HepG2 (cell line): ENCODE measurements at regions not wholly inside any gene's neighbourhood (a gene's known extent, or its start where the extent isn't known, plus 50 kb on each side); places are given as distances from the start of the nearest gene placed in this dataset.

ENCODE experiments used
- ATAC-seq: fragments of 200-7000 bp; cut with Tn5 transposase; 3 replicates; pipeline ENCODE4 v1.9.1; 2020; ENCODE audit warnings: mild to moderate bottlenecking, moderate library complexity
- BruUV-seq: library from RNA; stranded (reverse); fragments of 400-500 nt; replicated peaks from 2 replicates; lab custom pipeline; 2021; lab: Mats Ljungman, UMichigan
- CTCF ChIA-PET: fragments of 300-600 bp; formaldehyde crosslinking; extraction: SDS; loops from one replicate; lab custom pipeline; 2021; ENCODE audit warnings: low total read pairs, inconsistent platforms, low intra/inter-chr PET ratio; lab: Yijun Ruan, JAX
- POLR2A ChIA-PET: fragments of 350-600 bp; sonication (Branson Sonifier 250); formaldehyde crosslinking; loops from one replicate; lab custom pipeline; 2020; ENCODE audit warnings: antibody characterized with exemption, inconsistent platforms; lab: Yijun Ruan, JAX
- DNase-seq: peaks from one replicate; pipeline ENCODE4 v3.0.0-alpha.2; 2015; ENCODE audit warnings: low spot score
- FAIRE-seq: peaks from 3 replicates; lab custom pipeline; 2011; peaks lifted over from hg19 to GRCh38; lab: Jason Lieb, UNC
- H2AFZ ChIP-seq: one replicate; pipeline ENCODE4 v1.6.1; 2011; ENCODE audit warnings: low read length, inconsistent platforms
- H3K27ac ChIP-seq: fragments of 300-600 bp; 3 replicates; pipeline ENCODE4 v1.8.0; 2011; ENCODE audit warnings: mixed run types, mild to moderate bottlenecking, mixed read lengths, low read length, inconsistent platforms; ENCODE audit not compliant: insufficient read depth; ENCODE audit errors: extremely low read length
- H3K27me3 ChIP-seq, 2 experiments: fragments of 200-600 bp in 1 of 2; 2 replicates in 1 of 2; 3 replicates in 1 of 2; pipeline versions ENCODE4 v1.6.0 to v1.8.0; 2011; ENCODE audit warnings: low read length in 2 of 2, mild to moderate bottlenecking in 2 of 2, moderate library complexity in 2 of 2, inconsistent platforms in 1 of 2; ENCODE audit not compliant: insufficient read depth in 2 of 2, control insufficient read depth in 1 of 2
- H3K36me3 ChIP-seq, 2 experiments: fragments of 200-600 bp in 1 of 2; replicated peaks in 1 of 2; 2 replicates in 1 of 2; 3 replicates in 1 of 2; pipeline versions ENCODE4 v1.5.1 to v1.8.0; 2011; ENCODE audit warnings: low read length in 2 of 2, inconsistent platforms in 1 of 2; ENCODE audit not compliant: insufficient read depth in 2 of 2, control insufficient read depth in 1 of 2
- H3K4me1 ChIP-seq: 2 replicates; pipeline ENCODE4 v1.5.1; 2012; ENCODE audit warnings: low read length, inconsistent platforms; ENCODE audit not compliant: insufficient read depth
- H3K4me2 ChIP-seq: 2 replicates; pipeline ENCODE4 v1.6.0; 2011; ENCODE audit warnings: low read depth, low read length, inconsistent platforms
- H3K4me3 ChIP-seq, 3 experiments: fragments of 200-600 bp in 1 of 3; sonication (generic), shearing (Covaris generic) in 1 of 3; replicated peaks in 1 of 3; 2 replicates each; pipeline ENCODE4 v1.5.1; 2011 to 2016; ENCODE audit warnings: low read length in 3 of 3, inconsistent platforms in 2 of 3, low read depth in 2 of 3, mild to moderate bottlenecking in 2 of 3, control low read depth in 1 of 3, mixed read lengths in 1 of 3; ENCODE audit not compliant: insufficient read depth in 1 of 3
- H3K79me2 ChIP-seq: one replicate; pipeline ENCODE4 v1.6.1; 2011; ENCODE audit warnings: low read length, inconsistent platforms; ENCODE audit not compliant: insufficient read depth
- H3K9ac ChIP-seq: 2 replicates; pipeline ENCODE4 v1.6.0; 2011; ENCODE audit warnings: mild to moderate bottlenecking, low read depth, low read length, inconsistent platforms; ENCODE audit not compliant: insufficient read depth
- H3K9me3 ChIP-seq: 2 replicates; pipeline ENCODE4 v1.5.1; 2012; ENCODE audit warnings: mild to moderate bottlenecking, low read length
- H4K20me1 ChIP-seq: 2 replicates; pipeline ENCODE4 v1.6.0; 2011; ENCODE audit warnings: inconsistent platforms, mild to moderate bottlenecking, low read length, moderate library complexity; ENCODE audit not compliant: insufficient read depth
- PRPF4 ChIP-seq: fragments of 200-400 bp; formaldehyde crosslinking; IDR thresholded peaks from 2 replicates; pipeline ENCODE4 v1.6.1; 2016; ENCODE audit warnings: low read length, low read depth; ENCODE audit not compliant: poor library complexity, severe bottlenecking
- ZBTB1 ChIP-seq: sonication (generic); formaldehyde crosslinking; IDR thresholded peaks from 2 replicates; pipeline ENCODE4 v1.4.0; 2020; ENCODE audit warnings: missing genetic modification reagents, borderline replicate concordance
- ZBTB7A ChIP-seq: sonication (generic); formaldehyde crosslinking; IDR thresholded peaks from 2 replicates; pipeline ENCODE4 v1.8.0; 2022; ENCODE audit warnings: mild to moderate bottlenecking, missing genetic modification reagents
- ZEB1 ChIP-seq: IDR thresholded peaks from 2 replicates; pipeline ENCODE4 v1.6.1; 2012; ENCODE audit warnings: mild to moderate bottlenecking, low read depth, inconsistent platforms; ENCODE audit not compliant: insufficient replicate concordance
- ZNF431 ChIP-seq: sonication (generic); formaldehyde crosslinking; IDR thresholded peaks from 2 replicates; pipeline ENCODE4 v1.9.0; 2022; ENCODE audit warnings: missing genetic modification reagents, low read depth, mild to moderate bottlenecking, borderline replicate concordance
- ZNF772 ChIP-seq: sonication (generic); formaldehyde crosslinking; IDR thresholded peaks from 2 replicates; pipeline ENCODE4 v1.5.0; 2020; ENCODE audit warnings: mild to moderate bottlenecking, missing genetic modification reagents
- WGBS: methylation state at CpG from one replicate; pipeline ENCODE4 v1.1.6; 2017; ENCODE audit warnings: low lambda C conversion rate; 5-methylcytosine and 5-hydroxymethylcytosine counted together
- in situ Hi-C: cut with HindIII; loops from 2 replicates; pipeline ENCODE4 v1.10.0; 2017; ENCODE audit warnings: low pct_unique_long_range_greater_than_20kb; ENCODE audit not compliant: extremely low pct_ligation_motif_present
- intact Hi-C: fragments of 100-400 bp; cut with micrococcal nuclease; formaldehyde crosslinking; loops from one replicate; pipeline ENCODE4 v1.10.0; 2022; ENCODE audit not compliant: unreplicated experiment
- TF ChIP-seq, protein P1 (sequence below): sonication (generic); formaldehyde crosslinking; IDR thresholded peaks from 2 replicates; pipeline ENCODE4 v1.5.1; 2020; ENCODE audit warnings: missing genetic modification reagents, mild to moderate bottlenecking, borderline replicate concordance
- TF ChIP-seq, protein P2 (sequence below): sonication (generic); formaldehyde crosslinking; IDR thresholded peaks from 2 replicates; pipeline ENCODE4 v1.5.0; 2020; ENCODE audit warnings: mild to moderate bottlenecking, missing genetic modification reagents

DNA sequence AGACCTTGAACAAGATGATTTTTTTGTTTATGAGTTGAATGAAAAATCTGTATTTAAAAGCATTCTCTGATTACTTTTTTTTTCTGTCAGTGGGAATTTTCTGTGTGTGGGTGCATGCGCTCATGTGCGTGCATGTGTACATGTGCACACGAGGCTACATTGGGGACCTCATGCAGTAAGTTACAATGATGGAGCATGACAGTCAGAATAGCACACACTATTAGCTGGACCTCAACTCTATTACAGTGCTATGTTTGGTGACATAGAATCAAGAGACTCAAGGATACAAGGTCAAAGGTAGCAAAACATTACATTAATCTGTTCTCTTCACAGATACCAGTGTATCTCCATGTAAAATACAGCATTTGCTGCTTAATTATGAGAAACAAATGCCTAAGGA lies 276.8 kb upstream of the FIGN start:
- no peak for ATAC-seq
- TF ChIP-seq ZBTB7A (CRISPR knock-in tag) (no peak), ZNF431 (CRISPR knock-in tag) (no peak), ZNF772 (no peak), ZEB1 (no peak), PRPF4 (no peak), ZBTB1 (CRISPR knock-in tag) (no peak)
- TF ChIP-seq, protein P1, sequence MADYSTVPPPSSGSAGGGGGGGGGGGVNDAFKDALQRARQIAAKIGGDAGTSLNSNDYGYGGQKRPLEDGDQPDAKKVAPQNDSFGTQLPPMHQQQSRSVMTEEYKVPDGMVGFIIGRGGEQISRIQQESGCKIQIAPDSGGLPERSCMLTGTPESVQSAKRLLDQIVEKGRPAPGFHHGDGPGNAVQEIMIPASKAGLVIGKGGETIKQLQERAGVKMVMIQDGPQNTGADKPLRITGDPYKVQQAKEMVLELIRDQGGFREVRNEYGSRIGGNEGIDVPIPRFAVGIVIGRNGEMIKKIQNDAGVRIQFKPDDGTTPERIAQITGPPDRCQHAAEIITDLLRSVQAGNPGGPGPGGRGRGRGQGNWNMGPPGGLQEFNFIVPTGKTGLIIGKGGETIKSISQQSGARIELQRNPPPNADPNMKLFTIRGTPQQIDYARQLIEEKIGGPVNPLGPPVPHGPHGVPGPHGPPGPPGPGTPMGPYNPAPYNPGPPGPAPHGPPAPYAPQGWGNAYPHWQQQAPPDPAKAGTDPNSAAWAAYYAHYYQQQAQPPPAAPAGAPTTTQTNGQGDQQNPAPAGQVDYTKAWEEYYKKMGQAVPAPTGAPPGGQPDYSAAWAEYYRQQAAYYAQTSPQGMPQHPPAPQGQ (CRISPR knock-in tag), result no peak
- TF ChIP-seq, protein P2, sequence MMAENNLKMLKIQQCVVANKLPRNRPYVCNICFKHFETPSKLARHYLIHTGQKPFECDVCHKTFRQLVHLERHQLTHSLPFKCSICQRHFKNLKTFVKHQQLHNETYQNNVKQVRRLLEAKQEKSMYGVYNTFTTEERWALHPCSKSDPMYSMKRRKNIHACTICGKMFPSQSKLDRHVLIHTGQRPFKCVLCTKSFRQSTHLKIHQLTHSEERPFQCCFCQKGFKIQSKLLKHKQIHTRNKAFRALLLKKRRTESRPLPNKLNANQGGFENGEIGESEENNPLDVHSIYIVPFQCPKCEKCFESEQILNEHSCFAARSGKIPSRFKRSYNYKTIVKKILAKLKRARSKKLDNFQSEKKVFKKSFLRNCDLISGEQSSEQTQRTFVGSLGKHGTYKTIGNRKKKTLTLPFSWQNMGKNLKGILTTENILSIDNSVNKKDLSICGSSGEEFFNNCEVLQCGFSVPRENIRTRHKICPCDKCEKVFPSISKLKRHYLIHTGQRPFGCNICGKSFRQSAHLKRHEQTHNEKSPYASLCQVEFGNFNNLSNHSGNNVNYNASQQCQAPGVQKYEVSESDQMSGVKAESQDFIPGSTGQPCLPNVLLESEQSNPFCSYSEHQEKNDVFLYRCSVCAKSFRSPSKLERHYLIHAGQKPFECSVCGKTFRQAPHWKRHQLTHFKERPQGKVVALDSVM (CRISPR knock-in tag), result no peak
- no peaks in the 10 kb centered on the region for H4K20me1 ChIP-seq
- POLR2A ChIA-PET, result no interaction called here
- no peaks in the 10 kb centered on the region for H3K9me3 ChIP-seq
- H2AFZ ChIP-seq, result no peak overlapping the region
- CTCF ChIA-PET, result no interaction called here
- H3K4me2 ChIP-seq, result no peak overlapping the region
- no peaks in the 10 kb centered on the region for H3K36me3 ChIP-seq
- H3K9ac ChIP-seq, result no peak overlapping the region
- no peak overlapping the region for H3K4me3 ChIP-seq
- no TSS peak for BruUV-seq
- no peaks in the 10 kb centered on the region for H3K4me1 ChIP-seq
- H3K79me2 ChIP-seq, result no peaks in the 10 kb centered on the region
- no peak for FAIRE-seq
- 60% methylated on average over 3 of the region's 3 CpGs for WGBS
- DNase-seq, result no peak
- H3K27ac ChIP-seq, result no peak overlapping the region
- intact Hi-C loops, result no loop called here
- in situ Hi-C loops, result no loop called here
- H3K27me3 ChIP-seq, result no peaks in the 10 kb centered on the region
